IMR-90 (cell line): ENCODE measurements at regions not wholly inside any gene's neighbourhood (a gene's known extent, or its start where the extent isn't known, plus 50 kb on each side); places are given as distances from the start of the nearest gene placed in this dataset.

Source experiments
- ATAC-seq: fragments of 200-7000 bp; cut with Tn5 transposase; 2 replicates; pipeline ENCODE4 v1.9.1; 2020; ENCODE audit warnings: low read depth, mild to moderate bottlenecking, moderate library complexity
- BruUV-seq: library from RNA; stranded (reverse); fragments of 400-500 nt; replicated peaks from 2 replicates; lab custom pipeline; 2021; lab: Mats Ljungman, UMichigan
- CTCF ChIA-PET: fragments of 300-600 bp; formaldehyde crosslinking; extraction: SDS; loops from one replicate; lab custom pipeline; 2021; ENCODE audit warnings: antibody characterized with exemption; lab: Yijun Ruan, JAX
- POLR2A ChIA-PET: fragments of 300-600 bp; sonication (Branson Sonifier 250); formaldehyde crosslinking; loops from one replicate; lab custom pipeline; 2022; ENCODE audit warnings: antibody characterized with exemption; ENCODE audit not compliant: unreplicated experiment; lab: Charles Lee
- DNase-seq: peaks from one replicate; pipeline ENCODE4 v3.0.0; 2013
- H2AFZ ChIP-seq: replicated peaks from 2 replicates; pipeline ENCODE3; 2013; ENCODE audit warnings: low read length, mild to moderate bottlenecking; ENCODE audit not compliant: poor library complexity
- H2AK5ac ChIP-seq: 2 replicates; pipeline ENCODE4 v1.6.1; 2013; ENCODE audit warnings: low read depth, low read length, inconsistent platforms
- H2AK9ac ChIP-seq: replicated peaks from 2 replicates; pipeline ENCODE3; 2013; ENCODE audit warnings: mild to moderate bottlenecking, low read depth, low read length, moderate library complexity; ENCODE audit not compliant: poor library complexity
- H2BK120ac ChIP-seq: 2 replicates; pipeline ENCODE4 v1.6.1; 2013; ENCODE audit warnings: low read depth, low read length, inconsistent platforms
- H2BK15ac ChIP-seq: 3 replicates; pipeline ENCODE4 v1.6.1; 2013; ENCODE audit warnings: low read depth, low read length, inconsistent platforms
- H2BK20ac ChIP-seq: 2 replicates; pipeline ENCODE4 v1.6.1; 2013; ENCODE audit warnings: low read depth, mild to moderate bottlenecking, inconsistent platforms, low read length, moderate library complexity
- H2BK5ac ChIP-seq: 2 replicates; pipeline ENCODE4 v1.6.1; 2013; ENCODE audit warnings: mild to moderate bottlenecking, low read depth, low read length, inconsistent platforms; ENCODE audit not compliant: poor library complexity, severe bottlenecking
- H3K14ac ChIP-seq: replicated peaks from 2 replicates; pipeline ENCODE4 v1.6.1; 2013; ENCODE audit warnings: low read depth, low read length, inconsistent platforms
- H3K18ac ChIP-seq: 2 replicates; pipeline ENCODE4 v1.6.1; 2013; ENCODE audit warnings: low read depth, low read length, control low read depth
- H3K23ac ChIP-seq: 2 replicates; pipeline ENCODE4 v1.6.1; 2013; ENCODE audit warnings: low read depth, low read length, inconsistent platforms
- H3K27ac ChIP-seq: 2 replicates; pipeline ENCODE4 v1.5.1; 2013; ENCODE audit warnings: mild to moderate bottlenecking, control low read depth, low read length; ENCODE audit not compliant: insufficient read depth
- H3K27me3 ChIP-seq: 2 replicates; pipeline ENCODE4 v1.6.1; 2013; ENCODE audit warnings: low read length; ENCODE audit not compliant: control insufficient read depth, insufficient read depth
- H3K36me3 ChIP-seq: 2 replicates; pipeline ENCODE4 v1.6.1; 2013; ENCODE audit warnings: low read length, mixed read lengths; ENCODE audit not compliant: control insufficient read depth, insufficient read depth
- H3K4ac ChIP-seq: 2 replicates; pipeline ENCODE4 v1.6.1; 2013; ENCODE audit warnings: low read depth, low read length, inconsistent platforms
- H3K4me1 ChIP-seq: 2 replicates; pipeline ENCODE4 v1.6.1; 2013; ENCODE audit warnings: low read length, mixed read lengths; ENCODE audit not compliant: control insufficient read depth, insufficient read depth
- H3K4me2 ChIP-seq: 2 replicates; pipeline ENCODE4 v1.6.1; 2013; ENCODE audit warnings: low read depth, mild to moderate bottlenecking, control low read depth, low read length, moderate library complexity
- H3K4me3 ChIP-seq: 2 replicates; pipeline ENCODE4 v1.5.1; 2013; ENCODE audit warnings: low read depth, mild to moderate bottlenecking, control low read depth, low read length, moderate library complexity; ENCODE audit not compliant: insufficient read depth
- H3K56ac ChIP-seq: 2 replicates; pipeline ENCODE4 v1.6.1; 2013; ENCODE audit warnings: low read length, inconsistent platforms; ENCODE audit not compliant: insufficient read depth; ENCODE audit errors: extremely low read depth
- H3K79me1 ChIP-seq, 2 experiments: 2 replicates each; pipeline ENCODE4 v1.6.1; 2013; ENCODE audit warnings: low read length in 2 of 2, inconsistent platforms in 1 of 2, low read depth in 1 of 2
- H3K9ac ChIP-seq: 2 replicates; pipeline ENCODE4 v1.6.1; 2013; ENCODE audit warnings: low read depth, low read length, control low read depth
- H3K9me1 ChIP-seq: 2 replicates; pipeline ENCODE4 v1.6.1; 2013; ENCODE audit warnings: low read length, inconsistent platforms; ENCODE audit not compliant: insufficient read depth
- H3K9me3 ChIP-seq: 2 replicates; pipeline ENCODE4 v1.6.1; 2013; ENCODE audit warnings: low read length; ENCODE audit not compliant: control insufficient read depth, insufficient read depth
- H4K20me1 ChIP-seq: 2 replicates; pipeline ENCODE4 v1.6.1; 2013; ENCODE audit warnings: low read length, inconsistent platforms; ENCODE audit not compliant: insufficient read depth
- H4K5ac ChIP-seq: 2 replicates; pipeline ENCODE4 v1.6.1; 2013; ENCODE audit warnings: mild to moderate bottlenecking, low read depth, low read length, control low read depth
- H4K8ac ChIP-seq, 2 experiments: 2 replicates each; pipeline ENCODE4 v1.6.1; 2013; ENCODE audit warnings: low read depth in 2 of 2, low read length in 2 of 2, control low read depth in 1 of 2, inconsistent platforms in 1 of 2
- H4K91ac ChIP-seq: 2 replicates; pipeline ENCODE4 v1.6.1; 2013; ENCODE audit warnings: low read depth, low read length, inconsistent platforms; ENCODE audit not compliant: insufficient read depth
- BHLHE40 ChIP-seq: fragments of 150-350 bp; IDR thresholded peaks from 2 replicates; pipeline ENCODE4 v1.6.1; 2016; ENCODE audit warnings: mild to moderate bottlenecking, low read depth, low read length
- CEBPB ChIP-seq: IDR thresholded peaks from 2 replicates; pipeline ENCODE4 v1.6.1; 2012; ENCODE audit warnings: low read depth, low read length, improper control_type of control experiment
- CHD1 ChIP-seq: IDR thresholded peaks from 2 replicates; pipeline ENCODE4 v1.6.1; 2012; ENCODE audit warnings: low read depth, low read length, improper control_type of control experiment
- MAFK ChIP-seq: IDR thresholded peaks from 2 replicates; pipeline ENCODE4 v1.6.1; 2012; ENCODE audit warnings: low read depth, low read length, improper control_type of control experiment
- MAZ ChIP-seq: IDR thresholded peaks from 2 replicates; pipeline ENCODE4 v1.6.1; 2012; ENCODE audit warnings: low read depth, mild to moderate bottlenecking, low read length, improper control_type of control experiment, moderate library complexity, borderline replicate concordance
- MXI1 ChIP-seq: IDR thresholded peaks from 2 replicates; pipeline ENCODE4 v1.6.1; 2012; ENCODE audit warnings: low read depth, mild to moderate bottlenecking, low read length, moderate library complexity, borderline replicate concordance
- NFE2L2 ChIP-seq: fragments of 150-350 bp; IDR thresholded peaks from 2 replicates; pipeline ENCODE4 v1.6.1; 2016; ENCODE audit warnings: low read depth, mild to moderate bottlenecking, low read length
- POLR2A ChIP-seq: IDR thresholded peaks from 2 replicates; pipeline ENCODE4 v1.6.1; 2012; ENCODE audit warnings: mild to moderate bottlenecking, low read depth, low read length
- RAD21 ChIP-seq: IDR thresholded peaks from 2 replicates; pipeline ENCODE4 v1.6.1; 2012; ENCODE audit warnings: low read length, improper control_type of control experiment
- RCOR1 ChIP-seq: IDR thresholded peaks from 2 replicates; pipeline ENCODE4 v1.6.1; 2012; ENCODE audit warnings: mild to moderate bottlenecking, low read length, improper control_type of control experiment; ENCODE audit not compliant: insufficient replicate concordance
- RFX5 ChIP-seq: IDR thresholded peaks from 2 replicates; pipeline ENCODE4 v1.8.0; 2012; ENCODE audit warnings: low read depth, mild to moderate bottlenecking, low read length, moderate library complexity
- SMC3 ChIP-seq: fragments of 150-350 bp; IDR thresholded peaks from 2 replicates; pipeline ENCODE4 v1.6.1; 2016; ENCODE audit warnings: low read depth, mild to moderate bottlenecking, antibody characterized with exemption, low read length, moderate library complexity
- WGBS, 2 experiments: methylation state at CpG; one replicate each; pipeline versions ENCODE4 v1.1.5 to v1.1.7; 2013; ENCODE audit warnings: missing lambda C conversion rate in 2 of 2; ENCODE audit not compliant: insufficient read length in 1 of 2; ENCODE audit errors: extremely low coverage in 2 of 2; 5-methylcytosine and 5-hydroxymethylcytosine counted together
- dilution Hi-C: fragments of 300-500 bp; cut with HindIII; formaldehyde crosslinking; loops from one replicate; pipeline ENCODE4 v1.14.3; 2018; ENCODE audit warnings: low sequenced_read_pairs; ENCODE audit not compliant: unreplicated experiment
- in situ Hi-C: fragments of 300-500 bp; cut with MboI; formaldehyde crosslinking; loops from 3 replicates; pipeline ENCODE4 v1.14.3; 2019; ENCODE audit warnings: low sequenced_read_pairs, inconsistent platforms, mixed read lengths
- intact Hi-C: fragments of 100-400 bp; cut with micrococcal nuclease; formaldehyde crosslinking; loops from 2 replicates; pipeline ENCODE4 v1.10.0; 2022
- TF ChIP-seq, protein P1 (sequence below): conservative IDR thresholded peaks from 2 replicates; pipeline ENCODE4 v1.5.1; 2012; ENCODE audit warnings: mild to moderate bottlenecking, low read depth, low read length, improper control_type of control experiment
- TF ChIP-seq, protein P2 (sequence below): fragments of 150-350 bp; IDR thresholded peaks from 2 replicates; pipeline ENCODE4 v1.6.1; 2017; ENCODE audit warnings: mild to moderate bottlenecking, antibody characterized with exemption, low read length, low read depth

DNA sequence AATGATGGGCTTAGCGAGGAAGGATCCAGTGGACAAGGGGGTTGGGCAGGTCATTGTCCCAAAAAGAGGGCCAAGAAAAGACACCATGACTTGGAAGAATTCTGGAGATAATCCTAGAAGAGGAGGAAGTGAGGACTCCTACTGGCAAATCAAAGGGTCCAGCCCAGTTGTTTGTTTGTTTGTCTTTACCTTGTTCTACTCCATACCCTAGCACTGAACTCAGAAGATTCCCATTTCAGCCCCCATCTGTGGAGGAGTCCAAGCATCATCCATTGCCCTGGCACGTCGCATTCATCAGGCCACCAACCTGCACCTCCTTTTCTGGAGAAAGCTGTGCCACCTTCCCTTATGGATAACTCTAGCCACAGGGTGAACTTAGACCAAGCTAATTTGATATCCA is 326.2 kb downstream of the EN1 start:
- Histone ChIP-seq H3K27me3 (no peaks in the 10 kb centered on the region), H3K79me1 (no peaks in the 10 kb centered on the region), H3K4me3 (no peak overlapping the region), H2BK5ac (no peak overlapping the region), H3K56ac (no peak overlapping the region), H2BK15ac (no peak overlapping the region), H3K14ac (no peak overlapping the region), H2BK120ac (no peak overlapping the region), H3K4ac (no peak overlapping the region), H3K23ac (no peak overlapping the region), H4K5ac (no peak overlapping the region), H3K9ac (no peak overlapping the region), H4K20me1 (no peaks in the 10 kb centered on the region), H2BK20ac (no peak overlapping the region), H4K91ac (no peak overlapping the region), H4K8ac (no peak overlapping the region), H3K27ac (no peak overlapping the region), H3K9me3 (no peaks in the 10 kb centered on the region; the same call in 1 of the 2 replicates), H3K9me1 (no peaks in the 10 kb centered on the region), H3K36me3 (no peaks in the 10 kb centered on the region), H2AFZ (no peak overlapping the region), H2AK9ac (no peak overlapping the region), H2AK5ac (no peak overlapping the region), H3K18ac (no peak overlapping the region), H3K4me2 (no peak overlapping the region), H3K4me1 (no peaks in the 10 kb centered on the region)
- ATAC-seq = no peak
- DNase-seq = no peak
- in situ Hi-C loops (no loop called here), dilution Hi-C loops (no loop called here), intact Hi-C loops (no loop called here)
- POLR2A ChIA-PET = no interaction called here
- WGBS, 2 experiments = no CpG with 5 or more reads among the region's 3 CpGs
- CTCF ChIA-PET = no interaction called here
- TF ChIP-seq RFX5 (no peak), POLR2A (no peak), RAD21 (no peak), MAFK (no peak), RCOR1 (no peak), CHD1 (no peak), SMC3 (no peak), MXI1 (no peak), MAZ (no peak), NFE2L2 (no peak), CEBPB (no peak), BHLHE40 (no peak)
- TF ChIP-seq, protein P1, sequence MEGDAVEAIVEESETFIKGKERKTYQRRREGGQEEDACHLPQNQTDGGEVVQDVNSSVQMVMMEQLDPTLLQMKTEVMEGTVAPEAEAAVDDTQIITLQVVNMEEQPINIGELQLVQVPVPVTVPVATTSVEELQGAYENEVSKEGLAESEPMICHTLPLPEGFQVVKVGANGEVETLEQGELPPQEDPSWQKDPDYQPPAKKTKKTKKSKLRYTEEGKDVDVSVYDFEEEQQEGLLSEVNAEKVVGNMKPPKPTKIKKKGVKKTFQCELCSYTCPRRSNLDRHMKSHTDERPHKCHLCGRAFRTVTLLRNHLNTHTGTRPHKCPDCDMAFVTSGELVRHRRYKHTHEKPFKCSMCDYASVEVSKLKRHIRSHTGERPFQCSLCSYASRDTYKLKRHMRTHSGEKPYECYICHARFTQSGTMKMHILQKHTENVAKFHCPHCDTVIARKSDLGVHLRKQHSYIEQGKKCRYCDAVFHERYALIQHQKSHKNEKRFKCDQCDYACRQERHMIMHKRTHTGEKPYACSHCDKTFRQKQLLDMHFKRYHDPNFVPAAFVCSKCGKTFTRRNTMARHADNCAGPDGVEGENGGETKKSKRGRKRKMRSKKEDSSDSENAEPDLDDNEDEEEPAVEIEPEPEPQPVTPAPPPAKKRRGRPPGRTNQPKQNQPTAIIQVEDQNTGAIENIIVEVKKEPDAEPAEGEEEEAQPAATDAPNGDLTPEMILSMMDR = no peak
- TF ChIP-seq, protein P2, sequence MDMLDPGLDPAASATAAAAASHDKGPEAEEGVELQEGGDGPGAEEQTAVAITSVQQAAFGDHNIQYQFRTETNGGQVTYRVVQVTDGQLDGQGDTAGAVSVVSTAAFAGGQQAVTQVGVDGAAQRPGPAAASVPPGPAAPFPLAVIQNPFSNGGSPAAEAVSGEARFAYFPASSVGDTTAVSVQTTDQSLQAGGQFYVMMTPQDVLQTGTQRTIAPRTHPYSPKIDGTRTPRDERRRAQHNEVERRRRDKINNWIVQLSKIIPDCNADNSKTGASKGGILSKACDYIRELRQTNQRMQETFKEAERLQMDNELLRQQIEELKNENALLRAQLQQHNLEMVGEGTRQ = no peak
- no TSS peak for BruUV-seq
